Ectodermal cell (in vitro differentiated cells): ENCODE measurements at regions not wholly inside any gene's neighbourhood (a gene's known extent, or its start where the extent isn't known, plus 50 kb on each side); places are given as distances from the start of the nearest gene placed in this dataset.

Source experiments
- H3K27ac ChIP-seq: 2 replicates; pipeline ENCODE4 v1.7.0; 2013; ENCODE audit warnings: mild to moderate bottlenecking, low read depth, low read length; ENCODE audit not compliant: insufficient read depth, poor library complexity, severe bottlenecking
- H3K27me3 ChIP-seq: 2 replicates; pipeline ENCODE4 v1.7.0; 2013; ENCODE audit warnings: mild to moderate bottlenecking, low read length; ENCODE audit not compliant: insufficient read depth, control insufficient read depth, poor library complexity, severe bottlenecking
- H3K36me3 ChIP-seq: one replicate; pipeline ENCODE4 v1.7.0; 2013; ENCODE audit warnings: low read length; ENCODE audit not compliant: control insufficient read depth, insufficient read depth
- H3K4me1 ChIP-seq: one replicate; pipeline ENCODE4 v1.7.0; 2013; ENCODE audit warnings: low read length; ENCODE audit not compliant: control insufficient read depth, insufficient read depth
- H3K4me3 ChIP-seq: 2 replicates; pipeline ENCODE4 v1.7.0; 2013; ENCODE audit warnings: low read depth, low read length, control low read depth; ENCODE audit not compliant: insufficient read depth
- H3K9me3 ChIP-seq: 2 replicates; pipeline ENCODE4 v1.7.0; 2013; ENCODE audit warnings: mild to moderate bottlenecking, low read length, moderate library complexity; ENCODE audit not compliant: control insufficient read depth
- WGBS, 2 experiments: methylation state at CpG; one replicate each; pipeline ENCODE4 v1.1.7; 2013; ENCODE audit warnings: missing lambda C conversion rate in 2 of 2; 5-methylcytosine and 5-hydroxymethylcytosine counted together

DNA sequence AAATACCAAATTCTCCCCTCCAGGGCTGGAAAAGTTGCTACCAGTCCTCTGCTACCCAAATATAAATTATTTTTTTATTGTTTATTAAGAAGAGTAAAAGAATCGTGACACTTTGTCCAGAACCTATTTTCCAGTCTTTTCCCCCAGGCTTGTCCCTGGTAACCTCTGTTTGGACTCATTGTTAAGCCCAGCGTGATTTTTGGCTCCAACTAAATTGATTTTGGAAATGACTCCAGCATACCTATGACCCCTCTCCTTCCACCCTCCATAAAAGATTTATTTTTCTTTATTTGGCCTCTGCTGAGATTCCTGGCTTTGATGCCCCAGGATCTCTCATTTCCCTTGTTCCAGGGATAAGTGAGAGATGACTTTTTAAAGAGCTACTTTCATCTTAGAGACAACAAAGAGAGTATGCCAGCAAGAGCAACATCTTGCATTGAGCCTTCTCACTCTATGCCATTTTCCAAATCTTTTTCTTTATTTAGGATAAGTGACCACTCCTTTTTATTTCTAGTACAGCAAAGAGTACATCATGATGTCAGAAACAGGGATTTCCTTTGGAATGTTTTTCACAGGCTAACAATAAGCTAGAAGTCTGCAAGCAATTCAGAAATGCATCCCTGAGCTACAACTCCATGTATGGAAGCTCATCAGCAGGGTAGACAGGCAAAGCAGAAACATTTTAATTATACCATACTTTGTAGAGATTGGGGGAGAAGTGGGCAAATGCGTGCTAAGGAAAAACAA, 75.8 kb downstream of the DAD1 start:
- 87 to 96% methylated on average over 3 of the region's 3 CpGs for WGBS, 2 experiments
- H3K27ac ChIP-seq, result no peak overlapping the region
- no peaks in the 10 kb centered on the region for H3K36me3 ChIP-seq
- H3K4me3 ChIP-seq, result no peak overlapping the region
- peaks cover 17% of the 10 kb centered on the region for H3K4me1 ChIP-seq
- H3K27me3 ChIP-seq, result no peaks in the 10 kb centered on the region
- H3K9me3 ChIP-seq, result no peaks in the 10 kb centered on the region

DNA sequence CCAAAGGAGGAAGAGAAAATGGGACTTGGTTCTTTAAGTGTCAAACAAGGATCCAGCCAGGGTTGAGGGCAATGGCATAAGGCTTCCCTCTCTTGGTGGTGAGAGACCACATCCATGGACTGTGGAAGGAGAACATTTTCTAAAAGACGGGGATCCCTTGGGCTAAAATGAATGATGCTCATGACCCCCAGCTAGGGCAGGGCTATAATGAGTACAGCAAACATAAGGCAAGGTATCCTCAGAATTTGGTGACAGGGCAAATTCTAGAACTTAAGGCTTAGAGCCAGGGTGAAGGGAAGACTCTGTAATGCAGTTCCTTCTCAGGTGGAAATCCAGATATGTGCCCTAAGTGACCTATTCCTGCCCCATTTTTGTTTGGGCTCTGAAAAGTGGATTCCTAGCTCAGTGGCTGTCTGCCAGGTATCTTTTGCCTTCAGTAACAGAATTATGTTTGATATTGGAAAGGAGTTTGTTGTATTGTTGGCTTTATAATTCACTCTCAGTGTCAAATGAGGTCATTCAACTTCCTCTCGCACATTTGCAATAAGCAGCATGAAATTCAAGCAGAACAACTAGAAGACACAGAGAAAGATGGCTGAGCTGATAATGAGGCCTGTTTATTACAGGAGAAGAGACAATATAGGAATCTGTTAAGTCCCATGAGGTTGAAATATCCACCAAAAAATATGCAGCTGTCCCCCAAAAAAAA, 76.8 kb downstream of the DAD1 start:
- H3K4me1 ChIP-seq, result peaks cover 17% of the 10 kb centered on the region
- WGBS, 2 experiments, result 95 to 99% methylated on average over 2 of the region's 2 CpGs
- H3K4me3 ChIP-seq, result no peak overlapping the region
- no peaks in the 10 kb centered on the region for H3K36me3 ChIP-seq
- no peak overlapping the region for H3K27ac ChIP-seq
- no peaks in the 10 kb centered on the region for H3K27me3 ChIP-seq
- H3K9me3 ChIP-seq, result no peaks in the 10 kb centered on the region

DNA sequence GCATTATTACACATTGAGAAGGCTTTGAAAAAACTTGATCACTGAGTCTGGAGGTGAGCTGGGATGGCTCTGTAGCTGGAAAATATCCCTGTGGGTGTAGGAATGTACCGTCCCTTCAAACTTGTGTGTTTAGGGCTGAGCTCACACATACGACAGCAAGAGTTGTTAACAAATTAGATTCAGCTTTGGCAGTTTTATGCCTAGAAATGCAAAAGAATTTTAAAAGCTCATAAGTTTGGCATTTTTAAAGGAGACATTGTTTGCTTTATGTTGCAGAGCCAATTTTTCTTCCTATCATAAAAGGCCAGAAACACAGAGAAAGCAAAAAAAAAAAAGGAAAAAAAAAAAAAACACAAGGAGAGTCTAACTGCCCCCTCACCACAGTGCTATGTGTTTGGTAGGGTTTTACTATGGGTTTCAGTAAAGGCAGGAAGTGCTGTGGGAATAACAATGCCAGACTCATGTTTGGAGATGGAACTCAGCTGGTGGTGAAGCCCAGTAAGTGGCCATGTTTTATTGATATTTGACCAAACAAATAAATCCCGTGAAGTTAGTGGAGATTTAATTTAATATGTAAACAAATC, 78.4 kb downstream of the DAD1 start:
- Histone ChIP-seq H3K4me1 (peaks cover 16% of the 10 kb centered on the region), H3K27me3 (no peaks in the 10 kb centered on the region), H3K27ac (no peak overlapping the region), H3K9me3 (no peaks in the 10 kb centered on the region), H3K36me3 (no peaks in the 10 kb centered on the region), H3K4me3 (no peak overlapping the region)
- 78 to 83% methylated on average over 2 of the region's 3 CpGs for whole genome bisulfite sequencing, 2 experiments

DNA sequence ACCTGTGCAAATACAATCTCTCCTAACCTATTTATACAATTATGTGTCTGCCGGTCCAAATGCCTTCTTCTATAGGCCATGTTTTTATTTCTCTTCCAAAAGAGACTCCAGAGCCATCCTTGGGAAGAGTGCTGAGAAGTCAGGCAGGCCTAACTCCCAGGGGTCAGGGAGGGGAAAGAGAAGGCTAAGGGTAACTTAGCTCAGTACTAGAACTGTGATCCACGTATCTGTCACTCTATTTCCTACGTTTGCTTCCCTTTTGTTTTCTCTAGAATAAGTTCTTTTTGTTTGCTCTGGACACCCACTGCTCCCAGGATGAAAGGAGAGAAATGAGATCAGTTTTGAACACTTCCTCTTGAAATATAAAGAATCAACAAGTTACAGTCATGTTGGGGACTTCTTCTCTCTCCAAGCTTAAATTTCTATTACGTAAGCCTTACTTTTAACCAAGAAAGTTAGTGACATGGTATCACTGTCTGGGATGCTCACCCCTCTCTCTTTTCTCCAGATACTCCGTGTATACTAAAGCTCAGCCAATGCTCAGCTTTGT, 79.2 kb downstream of the DAD1 start:
- no peak overlapping the region for H3K27ac ChIP-seq
- H3K4me1 ChIP-seq, result peaks cover 13% of the 10 kb centered on the region
- WGBS, 2 experiments, result 53 to 62% methylated on average over 4 to 5 of the region's 5 CpGs
- H3K4me3 ChIP-seq, result no peak overlapping the region
- H3K36me3 ChIP-seq, result no peaks in the 10 kb centered on the region
- no peaks in the 10 kb centered on the region for H3K9me3 ChIP-seq
- H3K27me3 ChIP-seq, result no peaks in the 10 kb centered on the region

DNA sequence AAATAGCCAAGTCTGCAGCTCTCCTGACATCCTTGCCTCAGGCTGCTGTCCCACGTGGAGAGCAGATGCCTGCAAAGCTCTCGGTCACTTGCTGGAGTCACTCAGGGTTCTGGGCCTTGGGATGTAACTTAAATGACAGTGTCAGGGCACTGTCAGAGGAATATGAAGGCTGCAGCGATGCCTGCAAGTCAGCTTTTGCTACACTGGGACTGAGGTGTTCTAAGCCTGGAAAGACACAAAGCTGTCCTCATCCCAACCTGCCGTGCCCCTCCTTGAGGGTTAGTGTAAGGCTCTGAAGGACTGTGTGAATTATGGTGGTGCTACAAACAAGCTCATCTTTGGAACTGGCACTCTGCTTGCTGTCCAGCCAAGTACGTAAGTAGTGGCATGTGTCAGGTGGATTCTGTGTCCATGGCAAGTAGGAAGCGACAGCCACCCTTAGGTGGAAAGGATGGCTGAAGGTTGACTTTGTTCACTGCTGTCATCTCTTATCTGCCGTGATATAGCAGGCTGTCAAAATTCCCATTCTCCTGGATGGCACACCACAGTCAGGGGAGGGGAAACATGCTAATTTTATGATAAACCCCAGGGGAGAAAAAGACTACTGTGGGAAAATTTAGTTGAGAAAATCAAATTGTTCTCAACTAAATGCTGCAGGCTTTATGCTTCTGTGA, 79.9 kb downstream of the DAD1 start:
- 91 to 93% methylated on average over 7 of the region's 7 CpGs for WGBS, 2 experiments
- Histone ChIP-seq H3K9me3 (no peaks in the 10 kb centered on the region), H3K4me1 (peaks cover 13% of the 10 kb centered on the region), H3K27ac (no peak overlapping the region), H3K36me3 (no peaks in the 10 kb centered on the region), H3K4me3 (no peak overlapping the region), H3K27me3 (no peaks in the 10 kb centered on the region)

DNA sequence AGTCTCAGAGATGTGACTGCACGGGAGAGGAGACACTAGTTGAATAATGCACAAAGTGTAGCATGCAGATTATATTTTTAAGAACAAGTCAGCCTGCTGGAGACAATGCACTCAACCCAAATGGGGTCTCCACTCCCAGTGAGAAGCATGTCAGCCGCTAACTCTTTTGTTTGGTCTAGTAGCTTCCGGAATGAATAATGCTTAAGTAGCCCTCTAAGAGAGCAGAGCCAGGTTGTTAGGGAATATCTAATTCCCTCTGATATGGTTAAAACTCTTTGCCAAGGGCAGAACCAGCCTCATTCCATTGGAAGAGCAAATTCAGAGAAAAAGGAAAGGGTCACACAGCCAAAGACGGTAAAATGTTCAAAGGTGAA, 80.4 kb downstream of the DAD1 start:
- Histone ChIP-seq H3K27ac (no peak overlapping the region), H3K4me1 (peaks cover 13% of the 10 kb centered on the region), H3K36me3 (no peaks in the 10 kb centered on the region), H3K4me3 (no peak overlapping the region), H3K9me3 (no peaks in the 10 kb centered on the region), H3K27me3 (no peaks in the 10 kb centered on the region)
- WGBS, 2 experiments, result 78 to 80% methylated on average over 4 of the region's 4 CpGs

DNA sequence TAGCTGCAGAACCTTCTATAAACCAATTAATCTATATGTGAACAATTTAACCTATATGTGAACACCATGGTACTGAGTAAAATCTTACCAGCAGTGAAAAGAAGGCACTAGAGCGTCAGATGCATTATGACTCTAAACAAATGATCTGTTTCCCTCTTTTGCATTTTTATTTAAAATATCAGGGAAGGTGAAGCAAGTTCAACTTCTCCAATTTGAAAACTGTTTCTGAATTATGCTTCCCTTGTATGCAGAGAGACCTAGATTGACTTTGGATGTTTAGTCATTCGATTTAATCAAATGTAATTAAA, 80.9 kb downstream of the DAD1 start:
- Histone ChIP-seq H3K4me1 (peaks cover 13% of the 10 kb centered on the region), H3K36me3 (no peaks in the 10 kb centered on the region), H3K9me3 (no peaks in the 10 kb centered on the region), H3K27me3 (no peaks in the 10 kb centered on the region), H3K27ac (no peak overlapping the region), H3K4me3 (no peak overlapping the region)
- WGBS, 2 experiments, result 95 to 100% methylated on average over 1 to 2 of the region's 2 CpGs

DNA sequence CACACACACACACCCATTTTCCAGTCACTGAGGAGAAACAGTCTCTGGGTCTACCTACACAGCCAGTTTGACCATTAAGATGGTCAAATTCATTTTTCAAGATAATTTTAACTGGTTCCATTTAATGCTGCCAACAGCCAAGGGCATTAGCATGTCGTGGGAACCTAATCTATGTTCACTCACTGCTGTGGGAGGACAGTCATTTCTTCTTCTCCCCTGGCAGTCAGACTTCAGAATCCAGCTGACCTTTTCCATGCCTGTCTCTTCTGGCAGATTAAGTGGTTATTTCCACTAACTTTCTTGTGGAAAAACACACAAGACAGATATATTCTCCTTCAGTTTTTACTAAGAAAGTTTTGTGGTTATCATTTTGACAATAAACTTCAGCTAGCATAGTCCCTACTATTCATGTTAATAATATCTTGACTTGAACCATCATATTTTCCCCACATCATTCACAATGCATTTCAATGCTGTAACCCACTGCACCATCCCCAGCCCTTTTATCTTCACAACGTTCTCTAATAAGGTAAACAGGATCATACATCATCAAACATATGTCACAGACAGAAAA, 82.2 kb downstream of the DAD1 start:
- Histone ChIP-seq H3K27ac (no peak overlapping the region), H3K4me1 (peaks cover 13% of the 10 kb centered on the region), H3K4me3 (no peak overlapping the region), H3K27me3 (no peaks in the 10 kb centered on the region), H3K36me3 (no peaks in the 10 kb centered on the region), H3K9me3 (no peaks in the 10 kb centered on the region)
- WGBS, 2 experiments, result 84 to 94% methylated on average over 2 of the region's 2 CpGs

DNA sequence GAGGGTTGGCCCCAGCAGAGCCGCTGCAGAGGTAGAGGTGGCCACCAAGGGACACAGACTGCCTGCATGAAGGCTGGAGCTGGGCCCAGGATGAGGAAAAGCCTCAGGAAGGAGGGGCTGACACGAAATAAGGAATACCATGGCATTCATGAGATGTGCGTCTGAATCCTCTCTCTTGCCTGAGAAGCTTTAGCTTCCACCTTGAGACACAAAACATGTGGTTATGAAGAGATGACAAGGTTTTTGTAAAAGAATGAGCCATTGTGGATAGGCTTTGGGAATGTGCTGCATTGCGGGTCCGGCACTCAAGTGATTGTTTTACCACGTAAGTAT, 82.7 kb downstream of the DAD1 start:
- H3K27ac ChIP-seq, result no peak overlapping the region
- H3K9me3 ChIP-seq, result no peaks in the 10 kb centered on the region
- no peaks in the 10 kb centered on the region for H3K36me3 ChIP-seq
- H3K27me3 ChIP-seq, result no peaks in the 10 kb centered on the region
- peaks cover 13% of the 10 kb centered on the region for H3K4me1 ChIP-seq
- H3K4me3 ChIP-seq, result no peak overlapping the region
- WGBS, 2 experiments, result 92 to 94% methylated on average over 6 of the region's 6 CpGs
